Osteocyte (in vitro differentiated cells): ENCODE measurements at regions not wholly inside any gene's neighbourhood (a gene's known extent, or its start where the extent isn't known, plus 50 kb on each side); places are given as distances from the start of the nearest gene placed in this dataset.

Experiments used
- DNase-seq: peaks from one replicate; pipeline ENCODE4 v3.0.0; 2021; ENCODE audit warnings: mixed read lengths; ENCODE audit not compliant: unreplicated experiment; ENCODE audit errors: extremely low spot score
- H3K27ac Mint-ChIP-seq: one replicate; pipeline ENCODE4 v1.8.0; 2021; ENCODE audit warnings: mild to moderate bottlenecking, mixed read lengths; ENCODE audit not compliant: unreplicated experiment
- H3K27me3 Mint-ChIP-seq: one replicate; pipeline ENCODE4 v1.8.0; 2021; ENCODE audit warnings: mixed read lengths; ENCODE audit not compliant: unreplicated experiment
- H3K36me3 Mint-ChIP-seq: one replicate; pipeline ENCODE4 v1.8.0; 2021; ENCODE audit warnings: mixed read lengths; ENCODE audit not compliant: unreplicated experiment
- H3K4me1 Mint-ChIP-seq: one replicate; pipeline ENCODE4 v1.8.0; 2021; ENCODE audit warnings: mixed read lengths; ENCODE audit not compliant: unreplicated experiment
- H3K4me3 Mint-ChIP-seq: one replicate; pipeline ENCODE4 v1.8.0; 2021; ENCODE audit warnings: mild to moderate bottlenecking, moderate library complexity, mixed read lengths; ENCODE audit not compliant: unreplicated experiment
- H3K9me3 Mint-ChIP-seq: one replicate; pipeline ENCODE4 v1.8.0; 2021; ENCODE audit warnings: mixed read lengths; ENCODE audit not compliant: unreplicated experiment
- CTCF ChIP-seq: fragments of 200-600 bp; sonication (generic); IDR thresholded peaks from 2 replicates; pipeline ENCODE4 v1.5.0; 2021; ENCODE audit warnings: antibody characterized with exemption, mild to moderate bottlenecking, moderate library complexity

- no peak for TF ChIP-seq CTCF
- Mint-ChIP-seq H3K9me3 (no peaks in the 10 kb centered on the region), H3K27ac (no peak overlapping the region), H3K4me1 (no peaks in the 10 kb centered on the region), H3K36me3 (no peaks in the 10 kb centered on the region), H3K27me3 (no peaks in the 10 kb centered on the region), H3K4me3 (no peak overlapping the region)
- no peak for DNase-seq
Observed at GRCh38 chr7:155959894-155960293, 147.6 kb upstream of the SHH start.

- Mint-ChIP-seq H3K27ac (no peak overlapping the region), H3K9me3 (no peaks in the 10 kb centered on the region), H3K4me1 (no peaks in the 10 kb centered on the region), H3K27me3 (no peaks in the 10 kb centered on the region), H3K4me3 (no peak overlapping the region), H3K36me3 (no peaks in the 10 kb centered on the region)
- TF ChIP-seq CTCF, result no peak
- DNase-seq, result no peak
Observed at GRCh38 chr7:155956977-155957376, 144.7 kb upstream of the SHH start.

- H3K9me3 Mint-ChIP-seq, result no peaks in the 10 kb centered on the region
- no peak for DNase-seq
- no peaks in the 10 kb centered on the region for H3K36me3 Mint-ChIP-seq
- no peak overlapping the region for H3K27ac Mint-ChIP-seq
- no peaks in the 10 kb centered on the region for H3K27me3 Mint-ChIP-seq
- H3K4me1 Mint-ChIP-seq, result peaks cover 17% of the 10 kb centered on the region
- no peak for TF ChIP-seq CTCF
- H3K4me3 Mint-ChIP-seq, result no peak overlapping the region
Observed at GRCh38 chr7:155955367-155955635, 143.0 kb upstream of the SHH start.

GRCh38 chr7:155954550-155955366 lies 142.5 kb upstream of the SHH start:
- H3K27ac Mint-ChIP-seq, result no peak overlapping the region
- TF ChIP-seq CTCF, result no peak
- DNase-seq, result no peak
- no peaks in the 10 kb centered on the region for H3K27me3 Mint-ChIP-seq
- H3K4me1 Mint-ChIP-seq, result peaks cover 18% of the 10 kb centered on the region
- no peaks in the 10 kb centered on the region for H3K9me3 Mint-ChIP-seq
- no peak overlapping the region for H3K4me3 Mint-ChIP-seq
- H3K36me3 Mint-ChIP-seq, result no peaks in the 10 kb centered on the region

- H3K9me3 Mint-ChIP-seq, result no peaks in the 10 kb centered on the region
- no peak overlapping the region for H3K4me3 Mint-ChIP-seq
- no peaks in the 10 kb centered on the region for H3K27me3 Mint-ChIP-seq
- TF ChIP-seq CTCF, result no peak
- DNase-seq, result no peak
- H3K27ac Mint-ChIP-seq, result no peak overlapping the region
- H3K36me3 Mint-ChIP-seq, result no peaks in the 10 kb centered on the region
- H3K4me1 Mint-ChIP-seq, result peaks cover 18% of the 10 kb centered on the region
Observed at GRCh38 chr7:155953781-155954549, 141.7 kb upstream of the SHH start.
